HEK293 (cell line): ENCODE measurements at regions not wholly inside any gene's neighbourhood (a gene's known extent, or its start where the extent isn't known, plus 50 kb on each side); places are given as distances from the start of the nearest gene placed in this dataset.

ENCODE experiments used
- BCL11A ChIP-seq: fragments of 450-650 bp; formaldehyde crosslinking; IDR thresholded peaks from 2 replicates; pipeline ENCODE4 v1.5.1; 2016; ENCODE audit warnings: low read depth, missing biosample characterization, missing genetic modification characterization
- GLI2 ChIP-seq: fragments of 450-650 bp; formaldehyde crosslinking; IDR thresholded peaks from 2 replicates; pipeline ENCODE4; 2017; ENCODE audit warnings: missing biosample characterization, missing genetic modification characterization, low read depth, borderline replicate concordance
- HOXC10 ChIP-seq: sonication (generic); formaldehyde crosslinking; IDR thresholded peaks from 2 replicates; pipeline ENCODE4 v1.8.1; 2023; ENCODE audit warnings: mild to moderate bottlenecking, missing genetic modification reagents
- REPIN1 ChIP-seq: fragments of 450-650 bp; formaldehyde crosslinking; IDR thresholded peaks from 2 replicates; pipeline ENCODE4 v1.5.1; 2017; ENCODE audit warnings: missing biosample characterization, missing genetic modification characterization, low read depth
- SCRT1 ChIP-seq: fragments of 450-650 bp; formaldehyde crosslinking; IDR thresholded peaks from 2 replicates; pipeline ENCODE4 v1.5.1; 2016; ENCODE audit warnings: missing biosample characterization, missing genetic modification characterization, borderline replicate concordance
- ZBTB44 ChIP-seq: fragments of 450-650 bp; IDR thresholded peaks from 2 replicates; pipeline ENCODE4 v1.5.1; 2018; ENCODE audit warnings: missing biosample characterization, mild to moderate bottlenecking, missing genetic modification characterization
- ZNF155 ChIP-seq: fragments of 450-650 bp; formaldehyde crosslinking; IDR thresholded peaks from 2 replicates; pipeline ENCODE4 v1.5.1; 2016; ENCODE audit warnings: missing biosample characterization, missing genetic modification characterization
- ZNF211 ChIP-seq: fragments of 450-650 bp; formaldehyde crosslinking; IDR thresholded peaks from 2 replicates; pipeline ENCODE4 v1.5.1; 2016; ENCODE audit warnings: low read depth, missing biosample characterization, missing genetic modification characterization
- ZNF221 ChIP-seq: fragments of 450-650 bp; formaldehyde crosslinking; IDR thresholded peaks from 2 replicates; pipeline ENCODE4 v1.5.1; 2017; ENCODE audit warnings: missing biosample characterization, missing genetic modification characterization, borderline replicate concordance
- ZNF37A ChIP-seq: fragments of 450-650 bp; IDR thresholded peaks from 2 replicates; pipeline ENCODE4 v1.5.1; 2018; ENCODE audit warnings: missing biosample characterization, missing genetic modification characterization
- ZNF449 ChIP-seq: fragments of 450-650 bp; formaldehyde crosslinking; IDR thresholded peaks from 2 replicates; pipeline ENCODE4 v1.5.1; 2017; ENCODE audit warnings: missing biosample characterization, mild to moderate bottlenecking, missing genetic modification characterization, moderate library complexity
- ZNF510 ChIP-seq: fragments of 450-650 bp; formaldehyde crosslinking; IDR thresholded peaks from 2 replicates; pipeline ENCODE4 v1.5.1; 2018; ENCODE audit warnings: mild to moderate bottlenecking, missing genetic modification characterization, missing biosample characterization; ENCODE audit not compliant: insufficient replicate concordance
- ZNF513 ChIP-seq: fragments of 450-650 bp; IDR thresholded peaks from 2 replicates; pipeline ENCODE4 v1.5.1; 2018; ENCODE audit warnings: missing biosample characterization, missing genetic modification characterization
- ZNF544 ChIP-seq: fragments of 450-650 bp; formaldehyde crosslinking; IDR thresholded peaks from 2 replicates; pipeline ENCODE4 v1.5.0; 2017; ENCODE audit warnings: missing biosample characterization, missing genetic modification characterization
- ZNF624 ChIP-seq: fragments of 450-650 bp; formaldehyde crosslinking; IDR thresholded peaks from 2 replicates; pipeline ENCODE4 v1.5.1; 2017; ENCODE audit warnings: missing biosample characterization, missing genetic modification characterization
- ZNF626 ChIP-seq: fragments of 450-650 bp; sonication (Bioruptor Pico); formaldehyde crosslinking; IDR thresholded peaks from 2 replicates; pipeline ENCODE4 v1.5.1; 2018; ENCODE audit warnings: missing biosample characterization, missing genetic modification characterization, inconsistent platforms
- ZNF664 ChIP-seq: fragments of 450-650 bp; formaldehyde crosslinking; IDR thresholded peaks from 2 replicates; pipeline ENCODE4 v1.5.1; 2016; ENCODE audit warnings: missing biosample characterization, missing genetic modification characterization
- ZNF670 ChIP-seq: fragments of 450-650 bp; formaldehyde crosslinking; IDR thresholded peaks from 2 replicates; pipeline ENCODE4 v1.5.1; 2016; ENCODE audit warnings: missing biosample characterization, missing genetic modification characterization, low read depth
- ZNF768 ChIP-seq: fragments of 450-650 bp; formaldehyde crosslinking; IDR thresholded peaks from 2 replicates; pipeline ENCODE4 v1.5.1; 2018; ENCODE audit warnings: missing biosample characterization, mild to moderate bottlenecking, missing genetic modification characterization
- TF ChIP-seq, protein P1 (sequence below): fragments of 450-650 bp; formaldehyde crosslinking; IDR thresholded peaks from 2 replicates; pipeline ENCODE4; 2016; ENCODE audit warnings: missing biosample characterization, missing genetic modification characterization
- TF ChIP-seq, protein P2 (sequence below): fragments of 450-650 bp; formaldehyde crosslinking; IDR thresholded peaks from 2 replicates; pipeline ENCODE4 v1.5.1; 2016; ENCODE audit warnings: missing biosample characterization, missing genetic modification characterization

- TF ChIP-seq ZNF544 (no peak), HOXC10 (CRISPR knock-in tag) (no peak), ZBTB44 (tag by site-specific recombination) (peak; percentile 92), ZNF664 (tag by site-specific recombination) (no peak), ZNF513 (tag by site-specific recombination) (peak; percentile 52), GLI2 (tag by site-specific recombination) (peak; percentile 76; the same call in 1 of the 2 replicates), ZNF510 (tag by site-specific recombination) (no peak), ZNF221 (tag by site-specific recombination) (no peak), REPIN1 (tag by site-specific recombination) (0 out of 2 replicates have a peak, but pooled peaks have one; percentile 32), ZNF768 (no peak), BCL11A (tag by site-specific recombination) (peak; percentile 73; the same call in 1 of the 2 replicates), ZNF155 (tag by site-specific recombination) (no peak), ZNF626 (tag by site-specific recombination) (no peak), ZNF211 (tag by site-specific recombination) (no peak), ZNF670 (tag by site-specific recombination) (no peak), ZNF624 (tag by site-specific recombination) (no peak), ZNF37A (tag by site-specific recombination) (no peak), ZNF449 (tag by site-specific recombination) (peak; percentile 72; the same call in 1 of the 2 replicates), SCRT1 (no peak)
- TF ChIP-seq, protein P1, sequence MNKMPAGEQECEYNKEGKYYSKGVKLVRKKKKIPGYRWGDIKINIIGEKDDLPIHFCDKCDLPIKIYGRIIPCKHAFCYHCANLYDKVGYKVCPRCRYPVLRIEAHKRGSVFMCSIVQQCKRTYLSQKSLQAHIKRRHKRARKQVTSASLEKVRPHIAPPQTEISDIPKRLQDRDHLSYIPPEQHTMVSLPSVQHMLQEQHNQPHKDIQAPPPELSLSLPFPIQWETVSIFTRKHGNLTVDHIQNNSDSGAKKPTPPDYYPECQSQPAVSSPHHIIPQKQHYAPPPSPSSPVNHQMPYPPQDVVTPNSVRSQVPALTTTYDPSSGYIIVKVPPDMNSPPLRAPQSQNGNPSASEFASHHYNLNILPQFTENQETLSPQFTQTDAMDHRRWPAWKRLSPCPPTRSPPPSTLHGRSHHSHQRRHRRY: no peak
- TF ChIP-seq, protein P2, sequence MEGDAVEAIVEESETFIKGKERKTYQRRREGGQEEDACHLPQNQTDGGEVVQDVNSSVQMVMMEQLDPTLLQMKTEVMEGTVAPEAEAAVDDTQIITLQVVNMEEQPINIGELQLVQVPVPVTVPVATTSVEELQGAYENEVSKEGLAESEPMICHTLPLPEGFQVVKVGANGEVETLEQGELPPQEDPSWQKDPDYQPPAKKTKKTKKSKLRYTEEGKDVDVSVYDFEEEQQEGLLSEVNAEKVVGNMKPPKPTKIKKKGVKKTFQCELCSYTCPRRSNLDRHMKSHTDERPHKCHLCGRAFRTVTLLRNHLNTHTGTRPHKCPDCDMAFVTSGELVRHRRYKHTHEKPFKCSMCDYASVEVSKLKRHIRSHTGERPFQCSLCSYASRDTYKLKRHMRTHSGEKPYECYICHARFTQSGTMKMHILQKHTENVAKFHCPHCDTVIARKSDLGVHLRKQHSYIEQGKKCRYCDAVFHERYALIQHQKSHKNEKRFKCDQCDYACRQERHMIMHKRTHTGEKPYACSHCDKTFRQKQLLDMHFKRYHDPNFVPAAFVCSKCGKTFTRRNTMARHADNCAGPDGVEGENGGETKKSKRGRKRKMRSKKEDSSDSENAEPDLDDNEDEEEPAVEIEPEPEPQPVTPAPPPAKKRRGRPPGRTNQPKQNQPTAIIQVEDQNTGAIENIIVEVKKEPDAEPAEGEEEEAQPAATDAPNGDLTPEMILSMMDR (tag by site-specific recombination): no peak
These were observed 81.9 kb downstream of the SIPA1L2 start (continued) for GRCh38 chr1:232547938-232548484.
